Cardiac muscle cell (in vitro differentiated cells and primary cell): ENCODE measurements at regions not wholly inside any gene's neighbourhood (a gene's known extent, or its start where the extent isn't known, plus 50 kb on each side); places are given as distances from the start of the nearest gene placed in this dataset.

Source experiments
- DNase-seq, 2 donors: peaks; one replicate each; pipeline versions ENCODE4 v3.0.0 to v3.0.0-alpha.2; 2010 to 2017; ENCODE audit warnings: low read depth in 1 of 2, low spot score in 1 of 2
- H3K27ac ChIP-seq: fragments of 200-600 bp; sonication (generic); 2 replicates; pipeline ENCODE4 v1.5.1; 2016
- H3K27me3 ChIP-seq: fragments of 200-600 bp; sonication (generic); 2 replicates; pipeline ENCODE4 v1.6.0; 2016; ENCODE audit warnings: control low read depth
- H3K36me3 ChIP-seq: fragments of 200-600 bp; sonication (generic); 2 replicates; pipeline ENCODE4 v1.5.1; 2016; ENCODE audit warnings: control low read depth
- H3K4me1 ChIP-seq: fragments of 200-600 bp; sonication (generic); 2 replicates; pipeline ENCODE4 v1.8.1; 2017; ENCODE audit warnings: low read depth, mild to moderate bottlenecking, mixed run types
- H3K4me3 ChIP-seq: fragments of 200-600 bp; sonication (generic); 2 replicates; pipeline ENCODE4 v1.5.1; 2016; ENCODE audit warnings: mild to moderate bottlenecking
- H3K9me3 ChIP-seq: fragments of 200-600 bp; sonication (generic); 2 replicates; pipeline ENCODE4 v1.5.1; 2017; ENCODE audit warnings: low read depth, mild to moderate bottlenecking, control low read depth
- TF ChIP-seq, protein P1 (sequence below): IDR thresholded peaks from 2 replicates; pipeline ENCODE4 v1.5.1; 2012; ENCODE audit warnings: low read depth, mild to moderate bottlenecking, low read length

DNA sequence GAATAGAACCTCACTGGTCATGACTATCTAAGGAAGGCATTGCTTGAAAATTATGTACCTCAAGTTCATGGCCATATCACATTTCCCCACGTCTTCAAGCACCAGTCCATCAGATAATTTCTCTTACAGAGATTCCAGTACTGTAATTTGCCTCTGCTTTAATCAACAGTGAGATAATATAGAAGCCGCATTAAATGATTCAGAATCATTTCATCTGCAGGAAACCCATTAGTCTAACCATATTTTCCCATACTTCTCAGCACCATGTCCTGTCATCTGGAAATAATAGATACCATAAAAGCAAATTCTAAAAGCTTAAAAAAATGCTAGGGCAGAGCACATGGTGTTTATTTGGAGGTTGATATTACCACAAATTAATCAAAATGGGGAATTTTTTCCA lies 310.3 kb upstream of the SLIT2 start:
- no peaks in the 10 kb centered on the region for H3K9me3 ChIP-seq
- no peaks in the 10 kb centered on the region for H3K36me3 ChIP-seq
- no peaks in the 10 kb centered on the region for H3K4me1 ChIP-seq
- no peak overlapping the region for H3K4me3 ChIP-seq
- TF ChIP-seq, protein P1, sequence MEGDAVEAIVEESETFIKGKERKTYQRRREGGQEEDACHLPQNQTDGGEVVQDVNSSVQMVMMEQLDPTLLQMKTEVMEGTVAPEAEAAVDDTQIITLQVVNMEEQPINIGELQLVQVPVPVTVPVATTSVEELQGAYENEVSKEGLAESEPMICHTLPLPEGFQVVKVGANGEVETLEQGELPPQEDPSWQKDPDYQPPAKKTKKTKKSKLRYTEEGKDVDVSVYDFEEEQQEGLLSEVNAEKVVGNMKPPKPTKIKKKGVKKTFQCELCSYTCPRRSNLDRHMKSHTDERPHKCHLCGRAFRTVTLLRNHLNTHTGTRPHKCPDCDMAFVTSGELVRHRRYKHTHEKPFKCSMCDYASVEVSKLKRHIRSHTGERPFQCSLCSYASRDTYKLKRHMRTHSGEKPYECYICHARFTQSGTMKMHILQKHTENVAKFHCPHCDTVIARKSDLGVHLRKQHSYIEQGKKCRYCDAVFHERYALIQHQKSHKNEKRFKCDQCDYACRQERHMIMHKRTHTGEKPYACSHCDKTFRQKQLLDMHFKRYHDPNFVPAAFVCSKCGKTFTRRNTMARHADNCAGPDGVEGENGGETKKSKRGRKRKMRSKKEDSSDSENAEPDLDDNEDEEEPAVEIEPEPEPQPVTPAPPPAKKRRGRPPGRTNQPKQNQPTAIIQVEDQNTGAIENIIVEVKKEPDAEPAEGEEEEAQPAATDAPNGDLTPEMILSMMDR, result no peak
- H3K27ac ChIP-seq, result no peak overlapping the region
- H3K27me3 ChIP-seq, result no peaks in the 10 kb centered on the region
- no peak for DNase-seq

DNA sequence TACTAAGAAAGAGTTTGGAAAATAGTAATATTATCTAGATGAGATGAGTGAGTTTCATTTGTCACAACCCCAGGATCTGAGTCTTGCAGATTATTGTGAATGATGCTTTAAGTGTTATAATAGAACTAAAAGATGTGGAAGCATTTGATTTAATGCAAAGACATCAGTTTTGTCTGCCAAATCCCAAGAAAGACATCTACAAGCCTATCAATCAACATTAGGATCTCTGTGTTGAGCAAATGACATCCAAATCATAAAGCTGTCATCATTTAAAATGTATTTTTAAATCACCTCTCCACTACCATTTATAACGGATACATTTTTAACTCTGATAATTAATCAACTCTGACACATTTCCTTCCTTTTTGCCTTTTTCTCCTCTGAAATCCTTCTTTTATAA lies 310.8 kb upstream of the SLIT2 start:
- H3K4me1 ChIP-seq, result no peaks in the 10 kb centered on the region
- H3K27ac ChIP-seq, result no peak overlapping the region

GRCh38 chr4:19936476-19936875 lies 315.2 kb upstream of the SLIT2 start:
- H3K9me3 ChIP-seq, result no peaks in the 10 kb centered on the region
- H3K27ac ChIP-seq, result no peak overlapping the region
- TF ChIP-seq, protein P1, result no peak
- H3K36me3 ChIP-seq, result no peaks in the 10 kb centered on the region
- no peaks in the 10 kb centered on the region for H3K4me1 ChIP-seq
- H3K27me3 ChIP-seq, result no peaks in the 10 kb centered on the region
- peak in 1 of 2 donors; percentile 72 for DNase-seq
- no peak overlapping the region for H3K4me3 ChIP-seq

More for the DNA sequence above, 310.8 kb upstream of the SLIT2 start:
- TF ChIP-seq, protein P1, result no peak
- no peak for DNase-seq
- Histone ChIP-seq H3K27me3 (no peaks in the 10 kb centered on the region), H3K9me3 (no peaks in the 10 kb centered on the region), H3K4me3 (no peak overlapping the region), H3K36me3 (no peaks in the 10 kb centered on the region)

GRCh38 chr4:19930742-19931141 lies 321.0 kb upstream of the SLIT2 start:
- Histone ChIP-seq H3K4me1 (peaks cover 9% of the 10 kb centered on the region), H3K4me3 (no peak overlapping the region), H3K27me3 (no peaks in the 10 kb centered on the region), H3K9me3 (no peaks in the 10 kb centered on the region), H3K27ac (no peak overlapping the region), H3K36me3 (no peaks in the 10 kb centered on the region)
- TF ChIP-seq, protein P1, result no peak
- no peak for DNase-seq

GRCh38 chr4:19927381-19927780 lies 324.3 kb upstream of the SLIT2 start:
- no peaks in the 10 kb centered on the region for H3K36me3 ChIP-seq
- H3K27ac ChIP-seq, result no peak overlapping the region
- TF ChIP-seq, protein P1, result no peak
- no peaks in the 10 kb centered on the region for H3K9me3 ChIP-seq
- H3K4me1 ChIP-seq, result peaks cover 14% of the 10 kb centered on the region
- no peak overlapping the region for H3K4me3 ChIP-seq
- H3K27me3 ChIP-seq, result no peaks in the 10 kb centered on the region
- peak; percentile 3 to 42 for DNase-seq

DNA sequence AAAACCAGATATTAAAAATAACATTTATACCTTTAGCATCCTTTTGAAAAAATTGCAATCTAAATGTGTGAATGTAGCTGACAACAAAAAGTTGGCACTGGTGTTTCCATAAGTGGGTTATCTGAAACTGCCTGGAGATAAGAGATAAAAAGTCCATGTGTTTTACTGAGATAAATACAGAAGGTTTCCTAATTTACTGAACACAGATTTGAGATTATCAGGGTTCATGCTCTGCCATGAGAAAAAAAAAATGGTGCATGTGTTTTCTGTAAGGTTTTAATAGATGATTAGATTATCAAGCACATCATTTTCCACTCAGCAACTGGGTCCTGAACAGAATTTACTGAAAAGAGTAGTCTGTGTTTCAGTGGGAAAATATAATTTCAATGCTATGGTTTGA lies 326.2 kb upstream of the SLIT2 start:
- DNase-seq, result no peak
- H3K4me3 ChIP-seq, result no peak overlapping the region
- TF ChIP-seq, protein P1, result no peak

More for the DNA sequence above, 326.2 kb upstream of the SLIT2 start:
- Histone ChIP-seq H3K27me3 (no peaks in the 10 kb centered on the region), H3K9me3 (no peaks in the 10 kb centered on the region), H3K4me1 (peaks cover 14% of the 10 kb centered on the region), H3K36me3 (no peaks in the 10 kb centered on the region), H3K27ac (no peak overlapping the region)
